CD14-positive monocyte (primary cell): ENCODE measurements at regions not wholly inside any gene's neighbourhood (a gene's known extent, or its start where the extent isn't known, plus 50 kb on each side); places are given as distances from the start of the nearest gene placed in this dataset.

Experiments used
- DNase-seq, 3 donors: peaks; one replicate each; pipeline ENCODE4 v3.0.0-alpha.2; 2011 to 2022
- H2AFZ ChIP-seq: 2 replicates; pipeline ENCODE4 v1.6.0; 2012; ENCODE audit warnings: mild to moderate bottlenecking, low read depth, low read length, inconsistent platforms; ENCODE audit not compliant: insufficient read depth, poor library complexity, severe bottlenecking
- H3K27ac ChIP-seq, 2 donors: 1 replicate in 1 of 2; 2 replicates in 1 of 2; pipeline ENCODE4 v1.5.1; 2012 to 2013; ENCODE audit warnings: low read length in 2 of 2, control low read depth in 1 of 2, inconsistent platforms in 1 of 2, low read depth in 1 of 2, mild to moderate bottlenecking in 1 of 2
- H3K27me3 ChIP-seq, 2 donors: one replicate each; pipeline versions ENCODE4 v1.6.0 to v1.6.1; 2011 to 2013; ENCODE audit warnings: low read length in 2 of 2; ENCODE audit not compliant: control insufficient read depth in 2 of 2, insufficient read depth in 2 of 2
- H3K36me3 ChIP-seq, 2 donors: replicated peaks in 1 of 2; 1 replicate in 1 of 2; 2 replicates in 1 of 2; pipeline versions ENCODE4 v1.5.1 to v1.6.1; 2012 to 2013; ENCODE audit warnings: low read length in 2 of 2, control low read depth in 1 of 2, inconsistent platforms in 1 of 2, mild to moderate bottlenecking in 1 of 2; ENCODE audit not compliant: insufficient read depth in 2 of 2, control insufficient read depth in 1 of 2
- H3K4me1 ChIP-seq, 2 donors: 1 replicate in 1 of 2; 2 replicates in 1 of 2; pipeline versions ENCODE4 v1.5.1 to v1.6.1; 2012 to 2013; ENCODE audit warnings: low read length in 2 of 2, control low read depth in 1 of 2, inconsistent platforms in 1 of 2, mild to moderate bottlenecking in 1 of 2, moderate library complexity in 1 of 2; ENCODE audit not compliant: insufficient read depth in 2 of 2, control insufficient read depth in 1 of 2
- H3K4me2 ChIP-seq: replicated peaks from 2 replicates; pipeline ENCODE3; 2012; ENCODE audit warnings: low read length, moderate library complexity, mild to moderate bottlenecking; ENCODE audit not compliant: poor library complexity, severe bottlenecking; ENCODE audit errors: extremely low read depth
- H3K4me3 ChIP-seq, 3 experiments: fragments of 200-600 bp in 1 of 3; sonication (generic) in 1 of 3; replicated peaks in 1 of 3; 1 replicate in 2 of 3; 2 replicates in 1 of 3; pipeline ENCODE4 v1.5.1; 2011 to 2013; ENCODE audit warnings: low read length in 3 of 3, mild to moderate bottlenecking in 3 of 3, control low read depth in 2 of 3, low read depth in 2 of 3, inconsistent platforms in 1 of 3, moderate library complexity in 1 of 3
- H3K79me2 ChIP-seq: 2 replicates; pipeline ENCODE4 v1.6.0; 2012; ENCODE audit warnings: mild to moderate bottlenecking, control low read depth, inconsistent platforms, low read length, moderate library complexity; ENCODE audit not compliant: insufficient read depth
- H3K9ac ChIP-seq: 2 replicates; pipeline ENCODE4 v1.6.0; 2017; ENCODE audit warnings: low read length, mild to moderate bottlenecking; ENCODE audit not compliant: insufficient read depth, poor library complexity, severe bottlenecking
- H3K9me3 ChIP-seq, 2 donors: replicated peaks in 1 of 2; 1 replicate in 1 of 2; 2 replicates in 1 of 2; pipeline versions ENCODE4 v1.5.1 to v1.6.1; 2012 to 2013; ENCODE audit warnings: low read length in 2 of 2, control low read depth in 1 of 2; ENCODE audit not compliant: control insufficient read depth in 1 of 2, insufficient read depth in 1 of 2
- H4K20me1 ChIP-seq: 2 replicates; pipeline ENCODE4 v1.6.0; 2012; ENCODE audit warnings: mild to moderate bottlenecking, low read length, control low read depth, moderate library complexity; ENCODE audit not compliant: insufficient read depth
- H3K27ac Mint-ChIP-seq, 7 donors: one replicate each; pipeline ENCODE4 v1.8.0; 2020; ENCODE audit warnings: mild to moderate bottlenecking in 7 of 7, mixed read lengths in 7 of 7, moderate library complexity in 6 of 7, inconsistent platforms in 2 of 7
- H3K27me3 Mint-ChIP-seq, 3 donors: one replicate each; pipeline ENCODE4 v1.8.0; 2021 to 2022; ENCODE audit warnings: low read depth in 3 of 3, mild to moderate bottlenecking in 3 of 3, mixed read lengths in 3 of 3, moderate library complexity in 3 of 3, inconsistent platforms in 1 of 3
- H3K36me3 Mint-ChIP-seq, 2 donors: one replicate each; pipeline ENCODE4 v1.8.0; 2020; ENCODE audit warnings: mixed read lengths in 2 of 2, inconsistent platforms in 1 of 2, mild to moderate bottlenecking in 1 of 2
- H3K4me1 Mint-ChIP-seq: one replicate; pipeline ENCODE4 v1.8.0; 2020; ENCODE audit warnings: mild to moderate bottlenecking, mixed read lengths
- H3K4me3 Mint-ChIP-seq, 2 donors: one replicate each; pipeline ENCODE4 v1.8.0; 2020; ENCODE audit warnings: mild to moderate bottlenecking in 2 of 2, mixed read lengths in 2 of 2, moderate library complexity in 1 of 2
- H3K9me3 Mint-ChIP-seq, 7 donors: one replicate each; pipeline ENCODE4 v1.8.0; 2020 to 2022; ENCODE audit warnings: mixed read lengths in 7 of 7, mild to moderate bottlenecking in 6 of 7, moderate library complexity in 6 of 7, inconsistent platforms in 2 of 7
- WGBS: methylation state at CpG from one replicate; pipeline ENCODE4 v1.1.5; 2013; ENCODE audit warnings: missing lambda C conversion rate; ENCODE audit not compliant: insufficient coverage; 5-methylcytosine and 5-hydroxymethylcytosine counted together
- intact Hi-C, 2 donors: fragments of 100-400 bp; cut with micrococcal nuclease; formaldehyde crosslinking; loops; one replicate each; pipeline versions ENCODE4 v1.15.0 to v1.15.1; 2023
- TF ChIP-seq, protein P1 (sequence below): fragments of 200-600 bp; IDR thresholded peaks from one replicate; pipeline ENCODE4 v1.8.0; 2022; ENCODE audit warnings: antibody characterized with exemption, mild to moderate bottlenecking

- Histone ChIP-seq H3K4me2 (no peak overlapping the region), H4K20me1 (no peaks in the 10 kb centered on the region), H3K79me2 (no peaks in the 10 kb centered on the region), H3K9me3 (peaks cover 0 to 4% of the 10 kb centered on the region in 2 donors), H2AFZ (no peak overlapping the region), H3K36me3 (no peaks in the 10 kb centered on the region), H3K9ac (no peak overlapping the region), H3K4me3 (no peak overlapping the region), H3K27me3 (no peaks in the 10 kb centered on the region), H3K4me1 (no peaks in the 10 kb centered on the region), H3K27ac (no peak overlapping the region)
- WGBS: 82% methylated on average over 3 of the region's 6 CpGs
- H3K27me3 Mint-ChIP-seq: peaks cover 0 to under 1% (median 0%) of the 10 kb centered on the region in 3 donors
- H3K27ac Mint-ChIP-seq: no peak overlapping the region
- TF ChIP-seq, protein P1, sequence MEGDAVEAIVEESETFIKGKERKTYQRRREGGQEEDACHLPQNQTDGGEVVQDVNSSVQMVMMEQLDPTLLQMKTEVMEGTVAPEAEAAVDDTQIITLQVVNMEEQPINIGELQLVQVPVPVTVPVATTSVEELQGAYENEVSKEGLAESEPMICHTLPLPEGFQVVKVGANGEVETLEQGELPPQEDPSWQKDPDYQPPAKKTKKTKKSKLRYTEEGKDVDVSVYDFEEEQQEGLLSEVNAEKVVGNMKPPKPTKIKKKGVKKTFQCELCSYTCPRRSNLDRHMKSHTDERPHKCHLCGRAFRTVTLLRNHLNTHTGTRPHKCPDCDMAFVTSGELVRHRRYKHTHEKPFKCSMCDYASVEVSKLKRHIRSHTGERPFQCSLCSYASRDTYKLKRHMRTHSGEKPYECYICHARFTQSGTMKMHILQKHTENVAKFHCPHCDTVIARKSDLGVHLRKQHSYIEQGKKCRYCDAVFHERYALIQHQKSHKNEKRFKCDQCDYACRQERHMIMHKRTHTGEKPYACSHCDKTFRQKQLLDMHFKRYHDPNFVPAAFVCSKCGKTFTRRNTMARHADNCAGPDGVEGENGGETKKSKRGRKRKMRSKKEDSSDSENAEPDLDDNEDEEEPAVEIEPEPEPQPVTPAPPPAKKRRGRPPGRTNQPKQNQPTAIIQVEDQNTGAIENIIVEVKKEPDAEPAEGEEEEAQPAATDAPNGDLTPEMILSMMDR: no peak
- no peak for DNase-seq
- H3K4me1 Mint-ChIP-seq: no peaks in the 10 kb centered on the region
- peaks cover 0 to 20% (median 2%) of the 10 kb centered on the region in 7 donors for H3K9me3 Mint-ChIP-seq
- no peak overlapping the region for H3K4me3 Mint-ChIP-seq
- intact Hi-C loops: no loop called here
- no peaks in the 10 kb centered on the region for H3K36me3 Mint-ChIP-seq
Observed at GRCh38 chr16:5865236-5865635, 767.6 kb upstream of the EEF2KMT start.

GRCh38 chr16:5863071-5863606 lies 765.5 kb upstream of the EEF2KMT start:
- no peak for DNase-seq
- H3K36me3 Mint-ChIP-seq: no peaks in the 10 kb centered on the region
- peaks cover 0 to 19% (median 2%) of the 10 kb centered on the region in 7 donors for H3K9me3 Mint-ChIP-seq

More at GRCh38 chr16:5863071-5863606, 765.5 kb upstream of the EEF2KMT start:
- peaks cover 0 to 2% (median 0%) of the 10 kb centered on the region in 3 donors for H3K27me3 Mint-ChIP-seq
- Histone ChIP-seq H3K9me3 (peaks cover 0 to 4% of the 10 kb centered on the region in 2 donors), H3K36me3 (no peaks in the 10 kb centered on the region), H3K27ac (no peak overlapping the region), H3K4me1 (no peaks in the 10 kb centered on the region), H3K27me3 (no peaks in the 10 kb centered on the region), H4K20me1 (no peaks in the 10 kb centered on the region), H3K4me2 (no peak overlapping the region), H3K9ac (no peak overlapping the region), H3K79me2 (no peaks in the 10 kb centered on the region), H2AFZ (no peak overlapping the region), H3K4me3 (no peak overlapping the region)
- H3K4me3 Mint-ChIP-seq: no peak overlapping the region
- TF ChIP-seq, protein P1: no peak
- no peaks in the 10 kb centered on the region for H3K4me1 Mint-ChIP-seq
- H3K27ac Mint-ChIP-seq: no peak overlapping the region
- WGBS: 59% methylated on average over 14 of the region's 15 CpGs
- intact Hi-C loops: no loop called here
